ENCODE measurements at regions not wholly inside any gene's neighbourhood (a gene's known extent, or its start where the extent isn't known, plus 50 kb on each side); places are given as distances from the start of the nearest gene placed in this dataset.
"Not testable (repeated sequence)": the region's sequence is repeated elsewhere in the genome, so short reads cannot be mapped to it uniquely, and the experiment has no call there.

DNA sequence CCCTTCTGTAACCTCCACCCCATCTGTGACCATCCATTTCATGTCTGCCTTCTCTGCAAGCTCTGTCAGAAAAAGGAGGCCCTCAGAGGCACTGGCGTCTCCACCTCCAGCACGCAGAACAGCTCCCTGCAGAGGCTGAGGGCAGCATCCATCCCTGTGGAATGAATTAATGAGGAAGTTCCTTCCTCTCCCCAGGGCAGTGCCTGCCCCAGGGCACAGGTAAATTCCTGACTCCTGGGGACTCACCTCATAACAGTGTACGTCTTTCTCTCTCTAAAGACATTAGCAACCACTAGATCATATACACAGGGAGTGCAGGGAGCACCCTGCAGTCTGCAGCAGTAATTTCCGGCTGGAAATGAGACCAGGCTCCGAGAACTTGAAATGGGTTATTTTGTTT, 155.0 kb upstream of the TMEM132C start:
- FAIRE-seq (no peak), DNase-seq (ENCODE audit: low read depth, low spot score) (no peak)
- no peak overlapping the region for H3K4me3 ChIP-seq (replicated peaks in 1 of 3; ENCODE audit: insufficient read depth in 1 of 3, low read depth in 1 of 3, low read length in 3 of 3)
- no peak overlapping the region for H3K4me2 ChIP-seq (ENCODE audit: insufficient read depth, low read length)
- TF ChIP-seq, protein P1, sequence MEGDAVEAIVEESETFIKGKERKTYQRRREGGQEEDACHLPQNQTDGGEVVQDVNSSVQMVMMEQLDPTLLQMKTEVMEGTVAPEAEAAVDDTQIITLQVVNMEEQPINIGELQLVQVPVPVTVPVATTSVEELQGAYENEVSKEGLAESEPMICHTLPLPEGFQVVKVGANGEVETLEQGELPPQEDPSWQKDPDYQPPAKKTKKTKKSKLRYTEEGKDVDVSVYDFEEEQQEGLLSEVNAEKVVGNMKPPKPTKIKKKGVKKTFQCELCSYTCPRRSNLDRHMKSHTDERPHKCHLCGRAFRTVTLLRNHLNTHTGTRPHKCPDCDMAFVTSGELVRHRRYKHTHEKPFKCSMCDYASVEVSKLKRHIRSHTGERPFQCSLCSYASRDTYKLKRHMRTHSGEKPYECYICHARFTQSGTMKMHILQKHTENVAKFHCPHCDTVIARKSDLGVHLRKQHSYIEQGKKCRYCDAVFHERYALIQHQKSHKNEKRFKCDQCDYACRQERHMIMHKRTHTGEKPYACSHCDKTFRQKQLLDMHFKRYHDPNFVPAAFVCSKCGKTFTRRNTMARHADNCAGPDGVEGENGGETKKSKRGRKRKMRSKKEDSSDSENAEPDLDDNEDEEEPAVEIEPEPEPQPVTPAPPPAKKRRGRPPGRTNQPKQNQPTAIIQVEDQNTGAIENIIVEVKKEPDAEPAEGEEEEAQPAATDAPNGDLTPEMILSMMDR (IDR thresholded peaks at IDR 0.05; ENCODE audit: extremely low read depth in 1 of 2, insufficient read depth in 1 of 2, low read depth in 1 of 2, low read length in 2 of 2) = no peak
- TF ChIP-seq POLR2A (IDR thresholded peaks at IDR 0.05; ENCODE audit: low read depth, low read length) (no peak), EZH2 (IDR thresholded peaks at IDR 0.05; ENCODE audit: borderline replicate concordance, low read depth, low read length, severe bottlenecking) (no peak), GATA2 (IDR thresholded peaks at IDR 0.05; ENCODE audit: insufficient read depth, insufficient read length, low read depth, low read length) (no peak), POLR2AphosphoS5 (IDR thresholded peaks at IDR 0.05; ENCODE audit: insufficient read depth, low read depth, low read length) (no peak), MYC (IDR thresholded peaks at IDR 0.05; ENCODE audit: low read depth, low read length) (no peak), JUN (IDR thresholded peaks at IDR 0.05; ENCODE audit: borderline replicate concordance, insufficient read depth, insufficient read length, low read depth) (no peak), FOS (IDR thresholded peaks at IDR 0.05; ENCODE audit: borderline replicate concordance, insufficient read depth, low read length) (no peak)
- TF ChIP-seq, protein P2, sequence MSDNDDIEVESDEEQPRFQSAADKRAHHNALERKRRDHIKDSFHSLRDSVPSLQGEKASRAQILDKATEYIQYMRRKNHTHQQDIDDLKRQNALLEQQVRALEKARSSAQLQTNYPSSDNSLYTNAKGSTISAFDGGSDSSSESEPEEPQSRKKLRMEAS (IDR thresholded peaks at IDR 0.05; ENCODE audit: insufficient read depth, insufficient read length) = no peak
- H3K4me1 ChIP-seq (ENCODE audit: control insufficient read depth, extremely low read depth, insufficient read depth, low read length) = no peaks in the 10 kb centered on the region
- H2AFZ ChIP-seq (ENCODE audit: low read depth, low read length) = no peak overlapping the region
- no peak overlapping the region for H3K9ac ChIP-seq (replicated peaks; ENCODE audit: extremely low read depth, insufficient read depth, low read length)
- H3K79me2 ChIP-seq (ENCODE audit: control insufficient read depth, insufficient read depth, low read length) = no peaks in the 10 kb centered on the region
- no peaks in the 10 kb centered on the region for H4K20me1 ChIP-seq (replicated peaks; ENCODE audit: control insufficient read depth, extremely low read depth, insufficient read depth, low read length)
- H3K27me3 ChIP-seq (ENCODE audit: control insufficient read depth in 2 of 2, insufficient read depth in 2 of 2, low read length in 2 of 2) = no peaks in the 10 kb centered on the region
- ChIA-PET POLR2A (no interaction called here), CTCF (no interaction called here)
- H3K36me3 ChIP-seq (ENCODE audit: control insufficient read depth in 2 of 2, extremely low read depth in 1 of 2, insufficient read depth in 2 of 2, low read length in 2 of 2) = no peaks in the 10 kb centered on the region
- dilution Hi-C loops (cut with MboI; ENCODE audit: extremely low pct_ligation_motif_present, low sequenced_read_pairs) (no loop called here), intact Hi-C loops (cut with micrococcal nuclease) (no loop called here)
- BruUV-seq (replicated peaks) = no TSS peak
- no peak overlapping the region for H3K27ac ChIP-seq (ENCODE audit: insufficient read depth, low read depth, low read length)
- H3K9me3 ChIP-seq (replicated peaks; ENCODE audit: control insufficient read depth, insufficient read depth, low read length) = no peaks in the 10 kb centered on the region
- H3K9me1 ChIP-seq (replicated peaks; ENCODE audit: control insufficient read depth, extremely low read depth, insufficient read depth, low read length) = no peaks in the 10 kb centered on the region

GRCh38 chr12:128113250-128113649, 153.7 kb upstream of the TMEM132C start:
- POLR2A ChIA-PET; H3K9me1 ChIP-seq (replicated peaks; ENCODE audit: control insufficient read depth, extremely low read depth, insufficient read depth, low read length); DNase-seq (ENCODE audit: low read depth, low spot score); H3K4me1 ChIP-seq (ENCODE audit: control insufficient read depth, extremely low read depth, insufficient read depth, low read length); H3K9me3 ChIP-seq (replicated peaks; ENCODE audit: control insufficient read depth, insufficient read depth, low read length); H3K27ac ChIP-seq (ENCODE audit: insufficient read depth, low read depth, low read length); H3K4me2 ChIP-seq (ENCODE audit: insufficient read depth, low read length); H2AFZ ChIP-seq (ENCODE audit: low read depth, low read length); intact Hi-C loops (cut with micrococcal nuclease); H3K4me3 ChIP-seq (replicated peaks in 1 of 3; ENCODE audit: insufficient read depth in 1 of 3, low read depth in 1 of 3, low read length in 3 of 3); CTCF ChIA-PET; H4K20me1 ChIP-seq (replicated peaks; ENCODE audit: control insufficient read depth, extremely low read depth, insufficient read depth, low read length); dilution Hi-C loops (cut with MboI; ENCODE audit: extremely low pct_ligation_motif_present, low sequenced_read_pairs); H3K36me3 ChIP-seq (ENCODE audit: control insufficient read depth in 2 of 2, extremely low read depth in 1 of 2, insufficient read depth in 2 of 2, low read length in 2 of 2); BruUV-seq (replicated peaks); FAIRE-seq; H3K9ac ChIP-seq (replicated peaks; ENCODE audit: extremely low read depth, insufficient read depth, low read length); H3K79me2 ChIP-seq (ENCODE audit: control insufficient read depth, insufficient read depth, low read length); H3K27me3 ChIP-seq (ENCODE audit: control insufficient read depth in 2 of 2, insufficient read depth in 2 of 2, low read length in 2 of 2): not testable (repeated sequence)

Measured in endothelial cell of umbilical vein (primary cell).